GM23248 (cell line): ENCODE measurements at regions not wholly inside any gene's neighbourhood (a gene's known extent, or its start where the extent isn't known, plus 50 kb on each side); places are given as distances from the start of the nearest gene placed in this dataset.

Source experiments
- EZH2 ChIP-seq: fragments of 200-600 bp; sonication (generic); IDR thresholded peaks from 2 replicates; pipeline ENCODE4 v1.6.1; 2018; ENCODE audit warnings: antibody characterized with exemption, mild to moderate bottlenecking; ENCODE audit not compliant: insufficient read depth, poor library complexity, severe bottlenecking
- EZH2phosphoT487 ChIP-seq: fragments of 200-600 bp; sonication (generic); IDR thresholded peaks from 2 replicates; pipeline ENCODE4 v1.6.1; 2018; ENCODE audit warnings: antibody characterized with exemption, moderate library complexity, mild to moderate bottlenecking, low read depth; ENCODE audit not compliant: insufficient read depth

- no peak for TF ChIP-seq EZH2phosphoT487
- no peak for TF ChIP-seq EZH2
Measured at GRCh38 chr18:22021701-22022100, 147.7 kb upstream of the GATA6 start.
